HUES6 (cell line): ENCODE measurements at regions not wholly inside any gene's neighbourhood (a gene's known extent, or its start where the extent isn't known, plus 50 kb on each side); places are given as distances from the start of the nearest gene placed in this dataset.

Experiments
- H3K27ac ChIP-seq: 2 replicates; pipeline ENCODE4 v1.7.0; 2013; ENCODE audit warnings: low read depth, mild to moderate bottlenecking, low read length, inconsistent platforms
- H3K27me3 ChIP-seq: 2 replicates; pipeline ENCODE4 v1.6.1; 2013; ENCODE audit warnings: low read length; ENCODE audit not compliant: control insufficient read depth, insufficient read depth
- H3K36me3 ChIP-seq: 2 replicates; pipeline ENCODE4 v1.6.1; 2013; ENCODE audit warnings: low read length; ENCODE audit not compliant: control insufficient read depth, insufficient read depth
- H3K4me1 ChIP-seq: 2 replicates; pipeline ENCODE4 v1.6.1; 2013; ENCODE audit warnings: low read length; ENCODE audit not compliant: control insufficient read depth, insufficient read depth
- H3K4me3 ChIP-seq: 2 replicates; pipeline ENCODE4 v1.5.1; 2013; ENCODE audit warnings: low read depth, low read length
- H3K9ac ChIP-seq: one replicate; pipeline ENCODE4 v1.6.1; 2013; ENCODE audit warnings: mild to moderate bottlenecking, low read length
- H3K9me3 ChIP-seq: 2 replicates; pipeline ENCODE4 v1.6.1; 2013; ENCODE audit warnings: low read depth, low read length; ENCODE audit not compliant: control insufficient read depth, insufficient read depth

- no peak overlapping the region for H3K4me3 ChIP-seq
- H3K27ac ChIP-seq, result no peak overlapping the region
- no peaks in the 10 kb centered on the region for H3K36me3 ChIP-seq
Observed at GRCh38 chr7:10245406-10245805, 728.3 kb upstream of the PHF14 start.

GRCh38 chr7:10257438-10257837 is 716.2 kb upstream of the PHF14 start:
- no peak overlapping the region for H3K9ac ChIP-seq
- H3K9me3 ChIP-seq, result no peaks in the 10 kb centered on the region
- H3K4me3 ChIP-seq, result no peak overlapping the region
- no peak overlapping the region for H3K27ac ChIP-seq
- H3K36me3 ChIP-seq, result no peaks in the 10 kb centered on the region
- no peaks in the 10 kb centered on the region for H3K27me3 ChIP-seq
- H3K4me1 ChIP-seq, result no peaks in the 10 kb centered on the region

More at GRCh38 chr7:10245406-10245805, 728.3 kb upstream of the PHF14 start:
- H3K4me1 ChIP-seq, result no peaks in the 10 kb centered on the region
- H3K9me3 ChIP-seq, result peaks cover 22% of the 10 kb centered on the region
- H3K9ac ChIP-seq, result no peak overlapping the region
- no peaks in the 10 kb centered on the region for H3K27me3 ChIP-seq

- H3K27ac ChIP-seq, result no peak overlapping the region
- no peak overlapping the region for H3K9ac ChIP-seq
- no peaks in the 10 kb centered on the region for H3K9me3 ChIP-seq
- no peaks in the 10 kb centered on the region for H3K27me3 ChIP-seq
- no peaks in the 10 kb centered on the region for H3K4me1 ChIP-seq
- no peak overlapping the region for H3K4me3 ChIP-seq
- H3K36me3 ChIP-seq, result no peaks in the 10 kb centered on the region
Observed at GRCh38 chr7:10266976-10267375, 706.7 kb upstream of the PHF14 start.

GRCh38 chr7:10268034-10268433 is 705.6 kb upstream of the PHF14 start:
- H3K4me1 ChIP-seq, result no peaks in the 10 kb centered on the region
- H3K9ac ChIP-seq, result no peak overlapping the region
- H3K9me3 ChIP-seq, result no peaks in the 10 kb centered on the region
- H3K27ac ChIP-seq, result no peak overlapping the region
- H3K4me3 ChIP-seq, result no peak overlapping the region
- H3K36me3 ChIP-seq, result no peaks in the 10 kb centered on the region
- no peaks in the 10 kb centered on the region for H3K27me3 ChIP-seq

GRCh38 chr7:10282909-10283308 is 690.8 kb upstream of the PHF14 start:
- no peaks in the 10 kb centered on the region for H3K27me3 ChIP-seq
- no peaks in the 10 kb centered on the region for H3K4me1 ChIP-seq
- no peak overlapping the region for H3K4me3 ChIP-seq
- no peak overlapping the region for H3K9ac ChIP-seq
- H3K27ac ChIP-seq, result no peak overlapping the region
- no peaks in the 10 kb centered on the region for H3K36me3 ChIP-seq
- no peaks in the 10 kb centered on the region for H3K9me3 ChIP-seq

- Histone ChIP-seq H3K27ac (no peak overlapping the region), H3K9me3 (no peaks in the 10 kb centered on the region), H3K4me1 (no peaks in the 10 kb centered on the region), H3K36me3 (no peaks in the 10 kb centered on the region), H3K4me3 (no peak overlapping the region), H3K9ac (no peak overlapping the region), H3K27me3 (no peaks in the 10 kb centered on the region)
Observed at GRCh38 chr7:10284001-10284400, 689.7 kb upstream of the PHF14 start.

GRCh38 chr7:10299384-10299783 is 674.3 kb upstream of the PHF14 start:
- H3K9ac ChIP-seq, result no peak overlapping the region
- H3K27me3 ChIP-seq, result no peaks in the 10 kb centered on the region
- no peaks in the 10 kb centered on the region for H3K4me1 ChIP-seq
- no peak overlapping the region for H3K27ac ChIP-seq
- H3K9me3 ChIP-seq, result no peaks in the 10 kb centered on the region
- H3K36me3 ChIP-seq, result no peaks in the 10 kb centered on the region
- no peak overlapping the region for H3K4me3 ChIP-seq

- Histone ChIP-seq H3K27me3 (no peaks in the 10 kb centered on the region), H3K9ac (no peak overlapping the region), H3K27ac (no peak overlapping the region), H3K9me3 (no peaks in the 10 kb centered on the region), H3K36me3 (no peaks in the 10 kb centered on the region), H3K4me3 (no peak overlapping the region), H3K4me1 (no peaks in the 10 kb centered on the region)
Observed at GRCh38 chr7:10300577-10300976, 673.1 kb upstream of the PHF14 start.

GRCh38 chr7:10308276-10308675 is 665.4 kb upstream of the PHF14 start:
- Histone ChIP-seq H3K4me1 (no peaks in the 10 kb centered on the region), H3K9ac (no peak overlapping the region), H3K36me3 (no peaks in the 10 kb centered on the region), H3K4me3 (no peak overlapping the region), H3K27me3 (no peaks in the 10 kb centered on the region), H3K27ac (no peak overlapping the region), H3K9me3 (no peaks in the 10 kb centered on the region)

- no peaks in the 10 kb centered on the region for H3K36me3 ChIP-seq
- H3K9ac ChIP-seq, result no peak overlapping the region
- no peak overlapping the region for H3K27ac ChIP-seq
- H3K4me3 ChIP-seq, result no peak overlapping the region
- no peaks in the 10 kb centered on the region for H3K4me1 ChIP-seq
- no peaks in the 10 kb centered on the region for H3K27me3 ChIP-seq
- no peaks in the 10 kb centered on the region for H3K9me3 ChIP-seq
Observed at GRCh38 chr7:10312942-10313341, 660.7 kb upstream of the PHF14 start.

GRCh38 chr7:10315881-10316280 is 657.8 kb upstream of the PHF14 start:
- H3K4me3 ChIP-seq, result no peak overlapping the region
- H3K4me1 ChIP-seq, result no peaks in the 10 kb centered on the region
- H3K9ac ChIP-seq, result no peak overlapping the region
- H3K27me3 ChIP-seq, result no peaks in the 10 kb centered on the region
- H3K9me3 ChIP-seq, result no peaks in the 10 kb centered on the region
- no peak overlapping the region for H3K27ac ChIP-seq
- H3K36me3 ChIP-seq, result no peaks in the 10 kb centered on the region

GRCh38 chr7:10316488-10316887 is 657.2 kb upstream of the PHF14 start:
- H3K9me3 ChIP-seq, result no peaks in the 10 kb centered on the region
- H3K9ac ChIP-seq, result no peak overlapping the region
- H3K4me3 ChIP-seq, result no peak overlapping the region

More at GRCh38 chr7:10316488-10316887, 657.2 kb upstream of the PHF14 start:
- Histone ChIP-seq H3K27me3 (no peaks in the 10 kb centered on the region), H3K36me3 (no peaks in the 10 kb centered on the region), H3K27ac (no peak overlapping the region), H3K4me1 (no peaks in the 10 kb centered on the region)
